Progenitor cell of endocrine pancreas (in vitro differentiated cells): ENCODE measurements at regions not wholly inside any gene's neighbourhood (a gene's known extent, or its start where the extent isn't known, plus 50 kb on each side); places are given as distances from the start of the nearest gene placed in this dataset.
"Not testable (repeated sequence)": the region's sequence is repeated elsewhere in the genome, so short reads cannot be mapped to it uniquely, and the experiment has no call there.

ENCODE experiments used
- DNase-seq: peaks from one replicate; pipeline ENCODE4 v3.0.0; 2021; ENCODE audit warnings: low spot score; ENCODE audit not compliant: unreplicated experiment
- H3K27ac Mint-ChIP-seq: 2 replicates; pipeline ENCODE4 v1.8.0; 2021; ENCODE audit warnings: mild to moderate bottlenecking, moderate library complexity, mixed read lengths
- H3K27me3 Mint-ChIP-seq: 2 replicates; pipeline ENCODE4 v1.8.0; 2021; ENCODE audit warnings: mixed read lengths
- H3K36me3 Mint-ChIP-seq: 2 replicates; pipeline ENCODE4 v1.8.0; 2022; ENCODE audit warnings: mixed read lengths; ENCODE audit not compliant: insufficient read depth
- H3K4me1 Mint-ChIP-seq: 2 replicates; pipeline ENCODE4 v1.8.0; 2021; ENCODE audit warnings: low read depth, mixed read lengths
- H3K4me3 Mint-ChIP-seq: 2 replicates; pipeline ENCODE4 v1.8.0; 2021; ENCODE audit warnings: low read depth, mild to moderate bottlenecking, moderate library complexity, mixed read lengths
- H3K9me3 Mint-ChIP-seq: 2 replicates; pipeline ENCODE4 v1.8.0; 2021; ENCODE audit warnings: low read depth, mixed read lengths
- CTCF ChIP-seq: fragments of 200-600 bp; sonication (generic); IDR thresholded peaks from one replicate; pipeline ENCODE4 v1.5.0; 2021; ENCODE audit warnings: antibody characterized with exemption, mild to moderate bottlenecking; ENCODE audit not compliant: unreplicated experiment

- no peak for TF ChIP-seq CTCF
- DNase-seq = no peak
- Mint-ChIP-seq H3K4me3 (no peak overlapping the region), H3K27ac (no peak overlapping the region), H3K36me3 (peaks cover 14% of the 10 kb centered on the region), H3K4me1 (peaks cover 2% of the 10 kb centered on the region), H3K9me3 (no peaks in the 10 kb centered on the region), H3K27me3 (no peaks in the 10 kb centered on the region)
Observed at GRCh38 chr14:71625891-71626701, 306.1 kb upstream of the RGS6 start.

GRCh38 chr14:71628433-71628832 is 303.8 kb upstream of the RGS6 start:
- peaks cover under 1% of the 10 kb centered on the region for H3K9me3 Mint-ChIP-seq
- H3K4me1 Mint-ChIP-seq = no peaks in the 10 kb centered on the region
- no peaks in the 10 kb centered on the region for H3K27me3 Mint-ChIP-seq
- TF ChIP-seq CTCF = no peak
- DNase-seq = no peak
- peaks cover 28% of the 10 kb centered on the region for H3K36me3 Mint-ChIP-seq
- no peak overlapping the region for H3K27ac Mint-ChIP-seq
- H3K4me3 Mint-ChIP-seq = no peak overlapping the region

GRCh38 chr14:71629250-71629649 is 303.0 kb upstream of the RGS6 start:
- no peaks in the 10 kb centered on the region for H3K27me3 Mint-ChIP-seq
- peaks cover 6% of the 10 kb centered on the region for H3K9me3 Mint-ChIP-seq
- TF ChIP-seq CTCF = no peak

GRCh38 chr14:71629765-71630492 is 302.3 kb upstream of the RGS6 start:
- TF ChIP-seq CTCF = no peak
- H3K27me3 Mint-ChIP-seq = no peaks in the 10 kb centered on the region
- no peak overlapping the region for H3K4me3 Mint-ChIP-seq
- H3K27ac Mint-ChIP-seq = no peak overlapping the region
- DNase-seq = no peak
- H3K4me1 Mint-ChIP-seq = no peaks in the 10 kb centered on the region
- peaks cover 37% of the 10 kb centered on the region for H3K36me3 Mint-ChIP-seq
- peaks cover 6% of the 10 kb centered on the region for H3K9me3 Mint-ChIP-seq

More at GRCh38 chr14:71629250-71629649, 303.0 kb upstream of the RGS6 start:
- DNase-seq = no peak
- Mint-ChIP-seq H3K4me1 (no peaks in the 10 kb centered on the region), H3K36me3 (peaks cover 32% of the 10 kb centered on the region), H3K4me3 (no peak overlapping the region), H3K27ac (no peak overlapping the region)

GRCh38 chr14:71631030-71631429 is 301.2 kb upstream of the RGS6 start:
- H3K27ac Mint-ChIP-seq, H3K4me1 Mint-ChIP-seq, H3K4me3 Mint-ChIP-seq: not testable (repeated sequence)

More at GRCh38 chr14:71631030-71631429, 301.2 kb upstream of the RGS6 start:
- peaks cover 39% of the 10 kb centered on the region for H3K36me3 Mint-ChIP-seq
- not testable (repeated sequence) for H3K9me3 Mint-ChIP-seq, H3K27me3 Mint-ChIP-seq, DNase-seq
